Neural progenitor cell (in vitro differentiated cells): ENCODE measurements at regions not wholly inside any gene's neighbourhood (a gene's known extent, or its start where the extent isn't known, plus 50 kb on each side); places are given as distances from the start of the nearest gene placed in this dataset.

Experiments
- DNase-seq: peaks from one replicate; pipeline ENCODE4 v3.0.0-alpha.2; 2016; ENCODE audit warnings: low spot score
- H2AFZ ChIP-seq: fragments of 200-600 bp; sonication (generic); replicated peaks from 2 replicates; pipeline ENCODE4 v1.6.1; 2016; ENCODE audit warnings: antibody characterized with exemption
- H3F3A ChIP-seq: fragments of 200-600 bp; sonication (generic); 2 replicates; pipeline ENCODE4 v1.6.1; 2016; ENCODE audit warnings: antibody characterized with exemption, low read depth
- H3K27ac ChIP-seq: fragments of 200-600 bp; sonication (generic); 2 replicates; pipeline ENCODE4 v1.5.1; 2016; ENCODE audit warnings: mild to moderate bottlenecking
- H3K27me3 ChIP-seq: fragments of 200-600 bp; sonication (generic); 2 replicates; pipeline ENCODE4 v1.6.1; 2016; ENCODE audit warnings: mild to moderate bottlenecking, moderate library complexity
- H3K36me3 ChIP-seq: fragments of 200-600 bp; sonication (generic); 2 replicates; pipeline ENCODE4 v1.5.1; 2016
- H3K4me1 ChIP-seq: fragments of 200-600 bp; sonication (generic); 2 replicates; pipeline ENCODE4 v1.6.1; 2016; ENCODE audit warnings: mixed run types
- H3K4me2 ChIP-seq: fragments of 200-600 bp; sonication (generic); 2 replicates; pipeline ENCODE4 v1.6.1; 2016
- H3K4me3 ChIP-seq: fragments of 200-600 bp; sonication (generic); 2 replicates; pipeline ENCODE4 v1.5.1; 2016
- H3K79me2 ChIP-seq: fragments of 200-600 bp; sonication (generic); 2 replicates; pipeline ENCODE4 v1.6.1; 2016; ENCODE audit warnings: low read depth
- H3K9ac ChIP-seq: fragments of 200-600 bp; sonication (generic); 2 replicates; pipeline ENCODE4 v1.6.1; 2016
- H3K9me3 ChIP-seq: fragments of 200-600 bp; sonication (generic); 2 replicates; pipeline ENCODE4 v1.5.1; 2016; ENCODE audit warnings: low read depth
- H4K20me1 ChIP-seq: fragments of 200-600 bp; sonication (generic); 2 replicates; pipeline ENCODE4 v1.6.1; 2016; ENCODE audit warnings: low read depth
- H3K27ac Mint-ChIP-seq: 3 replicates; pipeline ENCODE4 v1.8.0; 2021; ENCODE audit warnings: mixed read lengths
- H3K27me3 Mint-ChIP-seq: 2 replicates; pipeline ENCODE4 v1.8.0; 2022; ENCODE audit warnings: low read depth, mild to moderate bottlenecking, inconsistent platforms, moderate library complexity, mixed read lengths; ENCODE audit not compliant: insufficient read depth
- H3K36me3 Mint-ChIP-seq: 3 replicates; pipeline ENCODE4 v1.8.0; 2021; ENCODE audit warnings: mixed read lengths
- H3K4me1 Mint-ChIP-seq: 3 replicates; pipeline ENCODE4 v1.8.0; 2021; ENCODE audit warnings: mixed read lengths
- H3K4me3 Mint-ChIP-seq: 3 replicates; pipeline ENCODE4 v1.8.0; 2021; ENCODE audit warnings: mild to moderate bottlenecking, moderate library complexity, mixed read lengths
- H3K9me3 Mint-ChIP-seq: 3 replicates; pipeline ENCODE4 v1.8.0; 2020; ENCODE audit warnings: mixed read lengths
- EZH2 ChIP-seq: fragments of 200-600 bp; sonication (generic); IDR thresholded peaks from 2 replicates; pipeline ENCODE4 v1.6.1; 2017; ENCODE audit warnings: antibody characterized with exemption, mild to moderate bottlenecking, moderate library complexity
- EZH2phosphoT487 ChIP-seq: fragments of 200-600 bp; sonication (generic); IDR thresholded peaks from 2 replicates; pipeline ENCODE4 v1.6.1; 2017; ENCODE audit warnings: antibody characterized with exemption
- TF ChIP-seq, protein P1 (sequence below): fragments of 200-600 bp; sonication (generic); IDR thresholded peaks from 2 replicates; pipeline ENCODE4 v1.5.1; 2017; ENCODE audit warnings: antibody characterized with exemption, mild to moderate bottlenecking

DNA sequence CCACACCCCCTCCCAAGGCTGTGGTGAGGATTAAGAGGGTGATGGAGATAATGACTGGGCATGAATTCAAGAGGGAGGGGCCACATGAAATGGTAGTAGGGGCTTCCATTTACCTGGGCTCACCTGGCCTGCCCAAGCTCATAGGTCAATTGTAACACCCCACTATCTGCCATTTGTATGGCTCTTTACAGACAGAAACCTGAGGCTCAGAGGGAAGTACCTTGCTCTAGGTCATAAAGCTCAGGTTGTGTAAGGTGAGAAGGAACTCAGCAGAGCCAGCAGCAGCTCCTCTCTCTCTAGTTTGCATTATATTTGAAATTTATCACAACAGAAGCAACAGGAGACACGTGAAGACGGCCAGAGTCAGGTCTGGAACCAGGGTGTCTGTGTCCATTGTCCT, 133.4 kb upstream of the ALDH1B1 start:
- no peaks in the 10 kb centered on the region for H3K27me3 ChIP-seq
- Mint-ChIP-seq H3K4me3 (no peak overlapping the region), H3K36me3 (peaks cover 1% of the 10 kb centered on the region), H3K27me3 (peaks cover 5% of the 10 kb centered on the region), H3K27ac (no peak overlapping the region), H3K9me3 (peaks cover 17% of the 10 kb centered on the region), H3K4me1 (no peaks in the 10 kb centered on the region)
- H3K4me3 ChIP-seq: no peak overlapping the region
- H4K20me1 ChIP-seq: no peaks in the 10 kb centered on the region
- no peak for TF ChIP-seq EZH2
- TF ChIP-seq EZH2phosphoT487: no peak
- TF ChIP-seq, protein P1, sequence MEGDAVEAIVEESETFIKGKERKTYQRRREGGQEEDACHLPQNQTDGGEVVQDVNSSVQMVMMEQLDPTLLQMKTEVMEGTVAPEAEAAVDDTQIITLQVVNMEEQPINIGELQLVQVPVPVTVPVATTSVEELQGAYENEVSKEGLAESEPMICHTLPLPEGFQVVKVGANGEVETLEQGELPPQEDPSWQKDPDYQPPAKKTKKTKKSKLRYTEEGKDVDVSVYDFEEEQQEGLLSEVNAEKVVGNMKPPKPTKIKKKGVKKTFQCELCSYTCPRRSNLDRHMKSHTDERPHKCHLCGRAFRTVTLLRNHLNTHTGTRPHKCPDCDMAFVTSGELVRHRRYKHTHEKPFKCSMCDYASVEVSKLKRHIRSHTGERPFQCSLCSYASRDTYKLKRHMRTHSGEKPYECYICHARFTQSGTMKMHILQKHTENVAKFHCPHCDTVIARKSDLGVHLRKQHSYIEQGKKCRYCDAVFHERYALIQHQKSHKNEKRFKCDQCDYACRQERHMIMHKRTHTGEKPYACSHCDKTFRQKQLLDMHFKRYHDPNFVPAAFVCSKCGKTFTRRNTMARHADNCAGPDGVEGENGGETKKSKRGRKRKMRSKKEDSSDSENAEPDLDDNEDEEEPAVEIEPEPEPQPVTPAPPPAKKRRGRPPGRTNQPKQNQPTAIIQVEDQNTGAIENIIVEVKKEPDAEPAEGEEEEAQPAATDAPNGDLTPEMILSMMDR: no peak
- no peaks in the 10 kb centered on the region for H3K9me3 ChIP-seq
- no peaks in the 10 kb centered on the region for H3F3A ChIP-seq
- peaks cover 5% of the 10 kb centered on the region for H3K4me1 ChIP-seq
- H3K4me2 ChIP-seq: no peak overlapping the region
- no peaks in the 10 kb centered on the region for H3K79me2 ChIP-seq
- H3K9ac ChIP-seq: no peak overlapping the region
- H3K36me3 ChIP-seq: no peaks in the 10 kb centered on the region
- no peak overlapping the region for H3K27ac ChIP-seq
- H2AFZ ChIP-seq: no peak overlapping the region
- no peak for DNase-seq

DNA sequence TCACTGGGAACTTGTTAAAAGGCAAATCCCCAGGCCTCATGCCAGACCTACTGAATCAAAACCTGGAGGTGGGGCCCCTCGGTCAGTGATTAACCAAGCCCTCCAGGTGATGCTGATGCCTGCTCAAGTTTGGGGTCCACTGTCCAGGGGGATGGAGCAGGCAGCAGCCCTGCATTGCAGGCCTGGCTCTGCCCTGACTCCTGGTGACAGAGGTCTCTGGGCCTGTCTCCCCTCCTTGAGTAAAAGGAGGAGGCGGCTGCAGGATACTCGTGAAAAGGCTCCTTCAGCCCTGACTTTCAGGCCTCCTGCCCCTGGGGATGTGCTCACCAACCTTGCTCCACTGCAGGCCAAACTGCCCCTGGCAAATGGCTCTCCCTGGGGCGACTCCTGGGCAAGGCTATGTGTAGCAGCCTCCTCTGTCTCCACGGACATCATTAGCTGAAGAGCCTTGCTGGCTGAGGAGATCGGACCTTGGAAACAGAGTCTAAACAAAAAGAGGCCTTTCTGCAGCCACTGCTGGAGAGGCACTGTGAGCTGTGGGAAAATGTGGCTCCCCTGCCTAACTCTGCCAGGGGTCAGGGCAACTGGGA, 134.8 kb upstream of the ALDH1B1 start:
- no peaks in the 10 kb centered on the region for H3K9me3 ChIP-seq
- peaks cover 7% of the 10 kb centered on the region for H3K9me3 Mint-ChIP-seq
- H2AFZ ChIP-seq: peak overlapping the region; percentile 57
- peaks cover 1% of the 10 kb centered on the region for H3K36me3 Mint-ChIP-seq
- H3K27ac Mint-ChIP-seq: no peak overlapping the region
- H3K4me1 ChIP-seq: peaks cover 7% of the 10 kb centered on the region
- H3K27ac ChIP-seq: no peak overlapping the region
- peak overlapping the region; percentile 23 for H3K4me3 Mint-ChIP-seq
- no peak overlapping the region for H3K4me3 ChIP-seq
- no peaks in the 10 kb centered on the region for H3K27me3 ChIP-seq
- no peaks in the 10 kb centered on the region for H3F3A ChIP-seq
- H3K27me3 Mint-ChIP-seq: peaks cover 3% of the 10 kb centered on the region
- no peak for DNase-seq
- no peaks in the 10 kb centered on the region for H3K4me1 Mint-ChIP-seq
- no peaks in the 10 kb centered on the region for H3K79me2 ChIP-seq
- no peak overlapping the region for H3K9ac ChIP-seq
- no peaks in the 10 kb centered on the region for H4K20me1 ChIP-seq
- H3K4me2 ChIP-seq: no peak overlapping the region
- no peaks in the 10 kb centered on the region for H3K36me3 ChIP-seq
- no peak for TF ChIP-seq EZH2
- no peak for TF ChIP-seq EZH2phosphoT487
- TF ChIP-seq, protein P1: no peak

DNA sequence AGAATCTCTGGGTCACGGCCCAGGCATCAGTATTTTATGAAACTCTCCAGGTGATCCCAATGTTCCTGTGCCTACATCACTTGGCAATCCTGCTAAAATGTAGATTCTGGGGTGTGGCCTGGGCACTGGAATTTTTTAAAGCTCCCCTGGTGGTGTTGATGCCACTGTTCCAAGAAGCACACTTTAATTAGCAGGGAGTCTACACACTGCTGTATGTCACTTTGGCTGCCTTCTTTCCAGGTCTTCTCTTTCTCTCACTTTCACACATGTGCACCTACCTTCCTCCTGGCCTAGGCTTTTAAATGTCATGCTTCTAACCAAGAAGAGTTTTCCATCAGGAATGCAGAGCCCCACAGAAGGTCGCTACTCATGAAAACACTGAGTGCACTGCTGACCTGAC, 136.0 kb upstream of the ALDH1B1 start:
- H3K4me1 ChIP-seq: peaks cover 7% of the 10 kb centered on the region
- H2AFZ ChIP-seq: no peak overlapping the region
- no peaks in the 10 kb centered on the region for H4K20me1 ChIP-seq
- H3K4me3 ChIP-seq: no peak overlapping the region
- Mint-ChIP-seq H3K27me3 (peaks cover 3% of the 10 kb centered on the region), H3K9me3 (peaks cover 7% of the 10 kb centered on the region), H3K4me1 (peaks cover 2% of the 10 kb centered on the region), H3K27ac (no peak overlapping the region), H3K4me3 (no peak overlapping the region), H3K36me3 (peaks cover 1% of the 10 kb centered on the region)
- no peak overlapping the region for H3K4me2 ChIP-seq
- H3K9me3 ChIP-seq: no peaks in the 10 kb centered on the region
- no peaks in the 10 kb centered on the region for H3K36me3 ChIP-seq
- no peaks in the 10 kb centered on the region for H3F3A ChIP-seq
- H3K27ac ChIP-seq: no peak overlapping the region
- TF ChIP-seq EZH2phosphoT487 (no peak), EZH2 (no peak)
- TF ChIP-seq, protein P1: no peak
- no peak overlapping the region for H3K9ac ChIP-seq
- DNase-seq: no peak
- no peaks in the 10 kb centered on the region for H3K27me3 ChIP-seq
- H3K79me2 ChIP-seq: no peaks in the 10 kb centered on the region
